K562 (cell line): ENCODE measurements at regions not wholly inside any gene's neighbourhood (a gene's known extent, or its start where the extent isn't known, plus 50 kb on each side); places are given as distances from the start of the nearest gene placed in this dataset.
"Not testable (repeated sequence)": the region's sequence is repeated elsewhere in the genome, so short reads cannot be mapped to it uniquely, and the experiment has no call there.

ENCODE experiments used
- ATAC-seq: fragments of 200-7000 bp; cut with Tn5 transposase; 3 replicates; pipeline ENCODE4 v1.9.1; 2020; ENCODE audit warnings: moderate library complexity
- BruUV-seq: library from RNA; stranded (reverse); fragments of 400-500 nt; replicated peaks from 2 replicates; lab custom pipeline; 2021; lab: Mats Ljungman, UMichigan
- CTCF ChIA-PET: fragments of 300-600 bp; formaldehyde crosslinking; extraction: SDS; loops from one replicate; lab custom pipeline; 2021; ENCODE audit warnings: low intra/inter-chr PET ratio; lab: Yijun Ruan, JAX
- POLR2A ChIA-PET: fragments of 300-600, 350-650 bp; sonication (Branson Sonifier 250); formaldehyde crosslinking; extraction: SDS; loops from one replicate; lab custom pipeline; 2021; ENCODE audit warnings: antibody characterized with exemption, inconsistent platforms; lab: Yijun Ruan, JAX
- DNase-seq, 4 experiments: peaks; one replicate each; pipeline versions ENCODE4 v3.0.0 to v3.0.0-alpha.2; 2011 to 2018; ENCODE audit warnings: low spot score in 3 of 4, mixed read lengths in 3 of 4; ENCODE audit errors: extremely low read depth in 1 of 4
- FAIRE-seq: peaks from 2 replicates; lab custom pipeline; 2011; peaks lifted over from hg19 to GRCh38; lab: Jason Lieb, UNC
- H2AFZ ChIP-seq: 2 replicates; pipeline ENCODE4 v1.6.0; 2011; ENCODE audit warnings: low read depth, low read length, control low read depth, inconsistent platforms
- H3K27ac ChIP-seq: fragments of 200-600 bp; 3 replicates; pipeline ENCODE4 v1.8.0; 2011; ENCODE audit warnings: low read depth, mild to moderate bottlenecking, control low read depth, inconsistent platforms, low read length, moderate library complexity, mixed read lengths; ENCODE audit errors: extremely low read depth
- H3K27me3 ChIP-seq, 2 experiments: fragments of 300-600 bp in 1 of 2; 2 replicates in 1 of 2; 3 replicates in 1 of 2; pipeline versions ENCODE4 v1.6.0 to v1.8.0; 2011; ENCODE audit warnings: inconsistent platforms in 2 of 2, low read length in 2 of 2, mild to moderate bottlenecking in 1 of 2, mixed read lengths in 1 of 2, moderate library complexity in 1 of 2; ENCODE audit not compliant: control insufficient read depth in 2 of 2, insufficient read depth in 2 of 2
- H3K36me3 ChIP-seq: fragments of 300-600 bp; 3 replicates; pipeline ENCODE4 v1.8.0; 2011; ENCODE audit warnings: mild to moderate bottlenecking, low read length, inconsistent platforms; ENCODE audit not compliant: control insufficient read depth, insufficient read depth
- H3K4me1 ChIP-seq, 2 experiments: fragments of 200-600 bp in 1 of 2; replicated peaks in 1 of 2; 2 replicates in 1 of 2; 3 replicates in 1 of 2; pipeline versions ENCODE4 v1.5.1 to v1.8.0; 2011; ENCODE audit warnings: inconsistent platforms in 2 of 2, low read length in 2 of 2, mild to moderate bottlenecking in 1 of 2, mixed read lengths in 1 of 2, moderate library complexity in 1 of 2; ENCODE audit not compliant: control insufficient read depth in 2 of 2, insufficient read depth in 2 of 2
- H3K4me2 ChIP-seq: 2 replicates; pipeline ENCODE4 v1.6.1; 2011; ENCODE audit warnings: low read length, control low read depth, inconsistent platforms, mixed read lengths; ENCODE audit not compliant: insufficient read depth
- H3K4me3 ChIP-seq: fragments of 200-600 bp; sonication (generic), shearing (Covaris generic); 2 replicates; pipeline ENCODE4 v1.5.1; 2016; ENCODE audit warnings: control low read depth, inconsistent platforms
- H3K79me2 ChIP-seq: fragments of 200-600 bp; 3 replicates; pipeline ENCODE4 v1.8.0; 2011; ENCODE audit warnings: low read length, inconsistent platforms; ENCODE audit not compliant: control insufficient read depth, insufficient read depth
- H3K9ac ChIP-seq, 2 experiments: 2 replicates each; pipeline versions ENCODE4 v1.6.0 to v1.6.1; 2011; ENCODE audit warnings: low read depth in 2 of 2, low read length in 2 of 2, control low read depth in 1 of 2, inconsistent platforms in 1 of 2, mild to moderate bottlenecking in 1 of 2, mixed read lengths in 1 of 2; ENCODE audit not compliant: insufficient read depth in 1 of 2
- H3K9me1 ChIP-seq: one replicate; pipeline ENCODE4 v1.6.0; 2011; ENCODE audit warnings: inconsistent platforms, mild to moderate bottlenecking, low read length, moderate library complexity; ENCODE audit not compliant: control insufficient read depth, insufficient read depth
- H3K9me3 ChIP-seq: replicated peaks from 2 replicates; pipeline ENCODE4 v1.5.1; 2011; ENCODE audit warnings: low read depth, low read length, inconsistent platforms; ENCODE audit not compliant: control insufficient read depth, insufficient read depth
- H4K20me1 ChIP-seq: replicated peaks from 2 replicates; pipeline ENCODE4 v1.6.1; 2011; ENCODE audit warnings: low read length, inconsistent platforms, mixed read lengths; ENCODE audit not compliant: control insufficient read depth, insufficient read depth
- WGBS: fragments of 100-300 bp; shearing (Covaris generic); methylation state at CpG from one replicate; pipeline ENCODE4 v1.1.6; 2016; ENCODE audit warnings: low coverage, mixed read lengths; ENCODE audit not compliant: insufficient coverage; ENCODE audit errors: missing lambda C conversion rate; 5-methylcytosine and 5-hydroxymethylcytosine counted together
- in situ Hi-C: fragments of 300-500 bp; cut with MboI; formaldehyde crosslinking; loops from 4 replicates; pipeline ENCODE4 v1.15.0; 2018; ENCODE audit warnings: inconsistent platforms, mixed read lengths
- intact Hi-C: fragments of 100-400 bp; cut with micrococcal nuclease; formaldehyde crosslinking; loops from 2 replicates; pipeline ENCODE4 v1.14.2; 2022

DNA sequence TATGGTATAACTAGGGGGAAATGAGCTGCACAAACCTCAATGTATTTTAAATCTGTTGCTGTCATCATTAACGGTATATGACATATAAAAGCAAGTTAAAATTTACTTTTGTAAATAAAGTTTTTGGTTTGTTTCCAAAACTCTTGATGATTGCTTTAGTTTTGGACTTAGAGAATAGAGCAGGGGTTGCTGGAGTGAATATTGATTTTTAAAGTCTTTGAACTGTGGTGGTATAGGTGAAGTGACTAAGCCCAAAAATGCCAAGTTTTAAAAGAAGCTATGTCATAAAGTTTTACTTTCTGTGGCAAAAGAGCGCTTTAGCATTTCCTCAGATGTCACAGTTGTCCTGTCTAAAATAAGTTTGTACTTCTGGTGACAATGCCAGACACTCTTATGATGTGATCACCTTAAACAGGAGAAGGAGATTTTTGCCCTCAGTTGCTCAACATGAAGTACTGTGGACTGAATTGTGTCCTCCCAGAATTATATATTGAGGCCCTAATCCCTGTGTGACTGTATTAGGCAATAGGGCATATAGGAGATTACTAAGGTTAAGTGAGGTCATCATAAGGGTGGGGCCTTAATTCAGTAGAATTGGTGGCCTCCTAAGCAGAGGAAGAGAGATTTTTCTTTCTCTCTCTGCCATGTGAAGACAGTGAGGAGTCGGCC is 175.2 kb upstream of the PLGLB1 start:
- DNase-seq, H3K27ac ChIP-seq, H3K4me2 ChIP-seq, H2AFZ ChIP-seq, H3K4me3 ChIP-seq, H3K9me1 ChIP-seq, H4K20me1 ChIP-seq, H3K9me3 ChIP-seq, H3K36me3 ChIP-seq, H3K4me1 ChIP-seq, H3K79me2 ChIP-seq, BruUV-seq, H3K9ac ChIP-seq, in situ Hi-C loops, POLR2A ChIA-PET, ATAC-seq, intact Hi-C loops, H3K27me3 ChIP-seq, CTCF ChIA-PET: not testable (repeated sequence)
- peak; percentile 77 for FAIRE-seq
- WGBS = 15% methylated on average over 2 of the region's 3 CpGs

DNA sequence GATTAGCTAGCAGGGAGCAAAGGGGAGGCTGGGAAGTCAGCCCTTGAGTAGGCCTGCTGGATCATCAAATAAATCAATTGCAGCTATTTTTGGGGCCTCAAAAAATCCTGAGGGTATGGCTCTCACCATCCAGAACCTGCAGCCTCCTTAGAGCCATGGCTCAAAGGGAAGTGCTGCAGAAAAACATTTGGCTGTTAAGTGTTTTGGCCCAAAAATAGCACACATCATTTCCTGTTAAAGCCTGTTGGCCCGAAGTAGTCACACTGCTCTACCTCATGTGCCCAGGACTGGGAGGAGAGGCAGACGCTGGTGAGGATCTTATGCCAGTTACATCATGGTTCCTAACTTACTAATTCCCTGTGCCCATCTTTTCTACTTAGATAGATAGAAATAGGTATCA is 176.8 kb upstream of the PLGLB1 start:
- H3K79me2 ChIP-seq, CTCF ChIA-PET, H4K20me1 ChIP-seq, BruUV-seq, H3K4me1 ChIP-seq, H3K9me1 ChIP-seq, intact Hi-C loops, H2AFZ ChIP-seq, H3K4me3 ChIP-seq, H3K27ac ChIP-seq, POLR2A ChIA-PET, H3K9ac ChIP-seq, H3K36me3 ChIP-seq, ATAC-seq, H3K4me2 ChIP-seq, in situ Hi-C loops, H3K9me3 ChIP-seq, H3K27me3 ChIP-seq, DNase-seq: not testable (repeated sequence)
- FAIRE-seq = peak; percentile 69
- 17% methylated on average over 2 of the region's 2 CpGs for WGBS

DNA sequence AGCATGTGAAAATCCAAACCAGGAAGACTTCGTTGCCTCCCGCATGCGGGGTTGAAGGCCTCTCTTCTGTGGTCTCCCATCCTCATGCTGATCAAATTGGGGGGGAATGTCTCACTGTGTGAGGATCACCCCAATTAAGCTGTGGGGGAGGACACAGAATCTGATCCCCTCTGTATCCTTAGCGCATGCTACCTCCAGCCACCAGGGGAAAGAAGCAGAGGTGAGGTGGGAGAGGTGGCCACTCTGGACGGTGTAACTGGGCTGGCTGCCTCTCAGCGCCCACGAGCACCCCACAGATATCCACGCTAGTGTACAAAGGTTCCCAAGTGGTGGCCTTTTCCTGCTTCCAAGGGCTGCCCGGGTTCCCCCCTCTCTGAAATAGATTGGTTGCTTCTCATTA is 177.6 kb upstream of the PLGLB1 start:
- H4K20me1 ChIP-seq, ATAC-seq, BruUV-seq, H3K27ac ChIP-seq, H3K9me1 ChIP-seq, H3K36me3 ChIP-seq, H2AFZ ChIP-seq, H3K4me2 ChIP-seq, H3K4me3 ChIP-seq, DNase-seq, H3K4me1 ChIP-seq, H3K79me2 ChIP-seq, H3K9ac ChIP-seq, H3K9me3 ChIP-seq, H3K27me3 ChIP-seq, in situ Hi-C loops, CTCF ChIA-PET, intact Hi-C loops, FAIRE-seq, POLR2A ChIA-PET: not testable (repeated sequence)
- no CpG with 5 or more reads among the region's 9 CpGs for WGBS

DNA sequence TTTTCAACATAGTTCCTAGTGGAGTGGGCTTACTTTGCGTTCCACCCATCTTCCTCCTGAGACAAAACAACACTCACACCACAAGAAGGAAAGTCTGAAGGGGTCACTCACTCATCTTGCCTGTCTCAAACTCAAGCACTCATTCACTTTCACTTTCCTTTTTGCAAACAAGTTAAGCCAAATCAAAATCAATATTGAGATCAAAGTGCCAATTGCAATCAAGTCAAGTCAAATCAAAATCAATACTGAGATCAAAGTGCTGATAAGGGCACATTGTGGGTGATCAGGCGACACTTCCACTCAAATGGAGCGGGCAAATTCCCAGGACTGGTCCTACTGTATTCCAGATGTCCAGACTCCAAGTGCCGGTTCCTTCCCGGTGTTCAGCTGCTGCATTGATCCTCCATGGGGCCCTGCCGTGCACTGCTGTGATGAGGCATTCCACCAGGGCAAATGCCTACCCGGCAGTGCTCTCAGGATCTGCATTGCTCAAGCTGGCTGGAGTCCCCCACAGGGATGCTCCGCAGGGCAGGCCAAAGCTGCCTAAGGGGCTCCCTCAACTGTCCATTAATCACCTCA is 183.0 kb upstream of the PLGLB1 start:
- ATAC-seq, intact Hi-C loops, H3K9me3 ChIP-seq, H2AFZ ChIP-seq, H3K4me1 ChIP-seq, H3K4me2 ChIP-seq, in situ Hi-C loops, H4K20me1 ChIP-seq, CTCF ChIA-PET, H3K79me2 ChIP-seq, FAIRE-seq, DNase-seq, H3K9ac ChIP-seq, H3K4me3 ChIP-seq, H3K9me1 ChIP-seq, H3K27ac ChIP-seq, H3K36me3 ChIP-seq, BruUV-seq, POLR2A ChIA-PET, H3K27me3 ChIP-seq: not testable (repeated sequence)
- 20% methylated on average over 1 of the region's 8 CpGs for WGBS
